Hematopoietic multipotent progenitor cell treated with erythropoietin and hydrocortisone succinate and interleukin-3 and kit ligand, for 6 days (in vitro differentiated cells): ENCODE measurements at regions not wholly inside any gene's neighbourhood (a gene's known extent, or its start where the extent isn't known, plus 50 kb on each side); places are given as distances from the start of the nearest gene placed in this dataset.
A peak's percentile ranks its signal among the peaks of the same experiment; 100 is the strongest.
"Not testable (repeated sequence)": the region's sequence is repeated elsewhere in the genome, so short reads cannot be mapped to it uniquely, and the experiment has no call there.

ENCODE experiments used
- DNase-seq: peaks from one replicate; pipeline ENCODE4 v3.0.0-alpha.2; 2015

- DNase-seq: no peak
These were observed 301.4 kb upstream of the AADAT start for GRCh38 chr4:170391066-170391740.

- DNase-seq: no peak
These were observed 299.7 kb upstream of the AADAT start for GRCh38 chr4:170389411-170389810.

- no peak for DNase-seq
These were observed 298.5 kb upstream of the AADAT start for GRCh38 chr4:170388255-170388654.

- DNase-seq: no peak
These were observed 297.2 kb upstream of the AADAT start for GRCh38 chr4:170386971-170387370.

GRCh38 chr4:170386511-170386910, 296.8 kb upstream of the AADAT start:
- no peak for DNase-seq

- peak; percentile 66 for DNase-seq
These were observed 285.0 kb upstream of the AADAT start for GRCh38 chr4:170374770-170375169.

- no peak for DNase-seq
These were observed 259.2 kb upstream of the AADAT start for GRCh38 chr4:170348945-170349344.

- not testable (repeated sequence) for DNase-seq
These were observed 257.4 kb upstream of the AADAT start for GRCh38 chr4:170347191-170347590.

- no peak for DNase-seq
These were observed 249.8 kb upstream of the AADAT start for GRCh38 chr4:170339522-170339921.

GRCh38 chr4:170336238-170336775, 246.6 kb upstream of the AADAT start:
- no peak for DNase-seq

- no peak for DNase-seq
These were observed 235.8 kb upstream of the AADAT start for GRCh38 chr4:170325599-170325998.

GRCh38 chr4:170323623-170324022, 233.9 kb upstream of the AADAT start:
- DNase-seq: no peak

GRCh38 chr4:170307182-170307581, 217.4 kb upstream of the AADAT start:
- DNase-seq: no peak

- no peak for DNase-seq
These were observed 216.5 kb upstream of the AADAT start for GRCh38 chr4:170306208-170306607.

GRCh38 chr4:170305627-170306026, 215.9 kb upstream of the AADAT start:
- no peak for DNase-seq

GRCh38 chr4:170281027-170281426, 191.3 kb upstream of the AADAT start:
- DNase-seq: no peak

GRCh38 chr4:170278460-170278859, 188.7 kb upstream of the AADAT start:
- DNase-seq: no peak

GRCh38 chr4:170274616-170275015, 184.9 kb upstream of the AADAT start:
- DNase-seq: no peak

- no peak for DNase-seq
These were observed 183.2 kb upstream of the AADAT start for GRCh38 chr4:170272959-170273358.

GRCh38 chr4:170271723-170272122, 182.0 kb upstream of the AADAT start:
- DNase-seq: no peak

- DNase-seq: no peak
These were observed 180.9 kb upstream of the AADAT start for GRCh38 chr4:170270628-170271027.

GRCh38 chr4:170269950-170270349, 180.2 kb upstream of the AADAT start:
- no peak for DNase-seq

GRCh38 chr4:170259631-170260153, 169.9 kb upstream of the AADAT start:
- peak; percentile 95 for DNase-seq

- no peak for DNase-seq
These were observed 167.1 kb upstream of the AADAT start for GRCh38 chr4:170256807-170257206.

- DNase-seq: no peak
These were observed 158.8 kb upstream of the AADAT start for GRCh38 chr4:170248576-170248975.
